Loucy (cell line): ENCODE measurements at regions not wholly inside any gene's neighbourhood (a gene's known extent, or its start where the extent isn't known, plus 50 kb on each side); places are given as distances from the start of the nearest gene placed in this dataset.

Source experiments
- CTCF ChIP-seq: fragments of 200-600 bp; sonication (generic); conservative IDR thresholded peaks from 2 replicates; pipeline ENCODE4 v1.5.1; 2014; ENCODE audit warnings: mild to moderate bottlenecking, antibody characterized with exemption, low read length
- EZH2phosphoT487 ChIP-seq: fragments of 200-600 bp; IDR thresholded peaks from 2 replicates; pipeline ENCODE4 v1.6.1; 2018; ENCODE audit warnings: antibody characterized with exemption, mild to moderate bottlenecking, moderate library complexity, borderline replicate concordance

GRCh38 chr16:26951950-26952349 is 114.8 kb upstream of the C16orf82 start:
- TF ChIP-seq CTCF, result no peak
- no peak for TF ChIP-seq EZH2phosphoT487
